NCI-H1092 treated with DMSO at 0.1 percent for 48 hours (cell line): ENCODE measurements at regions not wholly inside any gene's neighbourhood (a gene's known extent, or its start where the extent isn't known, plus 50 kb on each side); places are given as distances from the start of the nearest gene placed in this dataset.

Source experiments
- DNase-seq: peaks from one replicate; lab custom pipeline; 2025; lab: John Stamatoyannopoulos, UW

DNA sequence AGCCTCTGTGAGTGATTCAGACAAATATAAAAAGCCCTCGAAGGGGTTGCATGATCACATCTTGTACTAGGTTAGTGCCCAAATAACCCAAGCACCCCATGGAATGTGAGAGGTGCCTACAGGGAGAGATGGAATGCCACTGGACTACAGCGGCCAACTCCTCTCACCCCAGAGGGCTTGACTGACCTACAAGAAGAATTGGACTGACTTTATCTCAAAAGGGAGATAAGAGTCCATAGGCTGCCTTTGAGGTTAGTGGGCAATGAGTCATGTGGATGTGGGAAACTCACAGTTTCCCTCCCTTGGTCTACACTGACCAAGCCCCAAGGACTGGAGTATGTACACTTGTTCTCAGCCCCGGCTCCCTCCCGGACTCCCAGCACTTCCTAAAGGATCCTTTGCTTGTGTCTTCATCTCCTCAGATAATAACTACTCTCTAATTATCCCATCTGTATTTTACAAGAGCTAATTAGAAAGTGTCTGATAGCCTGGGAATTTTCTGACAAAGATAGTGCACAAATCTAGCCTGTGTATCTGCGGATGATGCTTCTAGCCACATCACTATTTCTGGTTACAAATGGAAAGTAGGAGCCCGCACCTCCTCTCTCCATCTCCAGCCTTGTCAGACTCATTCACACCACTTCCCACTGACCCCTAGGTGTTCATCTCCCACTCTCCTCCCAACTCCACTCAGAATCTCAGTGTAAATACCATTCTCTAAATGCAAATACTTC lies 547.8 kb upstream of the TBL1XR1 start:
- no peak for DNase-seq

DNA sequence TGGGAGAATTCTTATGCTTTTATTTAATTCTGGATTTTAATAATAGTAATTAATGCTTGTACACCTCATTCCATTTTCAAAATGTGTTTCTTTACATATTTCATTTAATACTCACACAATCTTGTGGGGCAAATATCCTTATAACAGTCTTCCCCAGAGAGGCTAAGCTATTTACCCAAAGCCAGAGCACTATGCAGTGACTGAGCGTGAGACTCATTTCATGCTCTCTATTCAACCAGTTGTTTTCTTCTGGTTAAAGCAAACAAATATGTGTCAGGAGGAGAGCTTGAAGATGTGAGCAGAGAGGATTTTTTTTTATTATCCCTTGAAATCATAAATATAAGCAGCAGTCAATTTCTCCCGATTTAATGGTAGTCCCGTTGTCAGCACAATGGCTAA lies 548.3 kb upstream of the TBL1XR1 start:
- no peak for DNase-seq

DNA sequence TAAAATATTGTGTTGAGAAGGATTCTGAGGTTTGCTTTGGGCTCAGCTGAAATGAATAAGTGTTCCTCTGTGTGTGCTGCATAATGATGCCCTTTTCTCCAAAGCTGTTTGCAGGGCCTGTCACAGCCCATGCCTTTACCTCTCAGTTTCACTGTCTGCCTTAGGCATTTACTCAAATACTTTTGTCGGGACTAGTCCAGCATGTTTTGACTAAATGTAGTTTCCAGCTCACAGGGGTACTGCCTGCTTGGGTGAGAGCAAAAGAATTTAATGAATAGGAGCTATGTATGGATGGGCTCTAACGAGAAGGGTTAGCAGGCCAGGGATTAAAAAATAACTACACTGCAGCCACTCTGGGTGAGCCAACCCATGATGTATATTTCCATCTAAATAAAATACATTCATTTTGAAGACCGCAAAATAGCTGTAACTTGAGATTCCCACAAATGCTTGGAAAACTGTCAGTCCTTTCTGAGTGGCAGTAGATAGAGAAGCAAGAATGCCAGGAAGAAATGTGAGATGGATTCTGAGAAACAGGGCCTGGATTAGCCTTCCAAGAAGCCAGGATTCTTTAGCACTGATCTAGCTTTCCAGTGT lies 549.2 kb upstream of the TBL1XR1 start:
- DNase-seq = no peak

DNA sequence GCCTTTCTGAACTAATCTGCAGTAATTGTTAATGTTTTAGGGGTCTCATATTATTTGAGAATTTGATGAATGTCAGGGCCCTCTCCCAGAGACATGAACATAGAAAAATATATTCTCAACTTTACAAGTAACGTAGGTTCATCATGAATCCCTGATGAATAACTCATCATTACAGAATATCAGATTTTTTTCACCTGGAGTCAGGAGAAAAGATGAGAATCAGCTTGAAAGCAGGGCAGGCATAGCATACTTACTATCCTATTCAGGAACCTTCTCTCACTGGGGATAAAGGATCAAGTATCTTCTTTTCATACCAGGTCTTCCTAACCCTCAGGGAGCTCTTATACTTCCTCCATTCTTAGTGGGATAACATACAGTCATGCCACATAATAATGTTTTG lies 552.6 kb upstream of the TBL1XR1 start:
- no peak for DNase-seq

DNA sequence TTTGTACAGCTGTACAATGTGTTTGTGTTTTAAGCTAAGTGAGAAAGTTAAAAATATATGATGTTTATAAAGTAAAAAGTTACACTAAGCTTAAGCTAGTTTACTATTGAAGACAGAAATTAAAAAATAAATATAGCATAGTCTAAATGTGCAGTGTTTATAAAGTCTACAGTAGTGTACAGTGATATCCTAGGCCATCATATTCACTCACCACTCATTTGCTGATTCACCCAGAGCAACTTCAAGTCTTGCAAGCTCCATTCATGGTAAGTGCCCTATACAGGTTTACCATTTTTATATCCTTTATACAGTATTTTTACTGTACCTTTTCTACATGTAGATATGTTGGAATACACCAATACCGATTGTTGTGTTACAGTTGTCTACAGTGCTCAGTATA lies 553.2 kb upstream of the TBL1XR1 start:
- DNase-seq = no peak

DNA sequence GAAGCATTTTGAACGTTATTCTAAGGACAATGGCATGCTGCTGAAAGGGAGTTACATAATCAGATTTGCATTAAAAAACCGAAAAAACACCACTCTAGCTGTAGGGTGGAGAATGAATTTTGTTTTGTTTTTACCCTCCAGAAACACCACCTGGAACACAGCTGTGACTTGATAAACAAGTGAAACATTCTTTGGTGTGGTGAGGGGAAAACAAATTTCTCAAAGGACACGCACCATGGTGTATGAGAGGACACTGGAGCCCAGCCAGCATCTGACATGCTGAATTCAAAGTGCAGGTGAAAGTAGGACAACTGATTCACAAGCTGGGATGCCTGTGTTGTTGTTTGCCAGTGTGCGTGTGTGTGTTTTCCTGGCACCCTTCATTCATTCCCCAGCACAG lies 554.5 kb upstream of the TBL1XR1 start:
- no peak for DNase-seq

DNA sequence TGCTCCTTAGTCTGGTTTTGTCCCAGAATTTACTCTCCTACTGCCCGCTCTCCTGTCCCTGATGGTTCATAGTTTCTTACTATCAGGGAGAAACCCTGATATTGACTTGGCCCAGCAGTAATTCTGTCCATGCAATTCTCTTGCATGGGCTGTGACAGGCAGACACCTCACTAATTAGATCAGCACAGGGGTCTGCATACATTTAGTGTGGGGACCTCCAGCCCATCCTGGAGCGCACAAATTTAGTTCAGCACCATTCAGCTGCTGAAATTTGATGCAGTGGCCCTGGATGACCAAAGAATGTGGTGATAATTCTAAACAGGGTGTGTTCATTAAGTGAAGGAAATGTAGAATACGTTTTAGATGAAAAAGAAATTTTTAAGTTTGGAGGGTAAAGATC lies 555.5 kb upstream of the TBL1XR1 start:
- DNase-seq = no peak

DNA sequence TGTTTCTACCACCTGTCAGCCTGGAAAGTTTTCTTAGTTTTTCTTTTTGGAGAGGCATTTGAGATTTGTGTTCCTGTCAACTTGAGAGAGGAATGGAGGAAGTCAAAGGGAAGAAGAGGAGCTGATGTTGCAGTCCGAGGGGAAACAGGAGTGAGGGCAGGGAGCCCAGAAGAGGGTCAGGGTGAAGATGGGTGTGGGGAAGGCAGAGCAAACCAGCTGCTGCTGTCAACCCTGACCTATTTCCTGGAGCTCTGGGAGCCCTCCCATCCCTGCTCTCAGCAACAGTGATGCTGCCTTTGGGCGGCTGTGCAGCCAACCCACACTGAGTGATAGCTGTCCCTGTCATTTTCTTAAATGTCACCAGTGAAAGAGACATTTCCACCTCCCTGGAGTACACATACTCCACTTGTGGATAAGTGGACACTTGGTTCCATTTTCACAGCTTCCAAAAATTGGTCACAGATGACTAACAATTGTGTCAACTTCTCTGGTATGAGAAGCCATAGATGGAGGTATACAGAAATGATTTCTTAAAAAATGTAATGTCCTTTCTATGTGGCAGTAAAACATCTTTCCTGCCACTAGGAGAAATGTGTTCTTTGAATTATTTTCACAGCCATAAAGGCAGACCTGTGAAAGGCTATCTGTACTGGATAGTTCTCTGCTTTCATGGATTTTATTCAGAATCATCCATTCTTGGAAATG lies 556.3 kb upstream of the TBL1XR1 start:
- DNase-seq = no peak

DNA sequence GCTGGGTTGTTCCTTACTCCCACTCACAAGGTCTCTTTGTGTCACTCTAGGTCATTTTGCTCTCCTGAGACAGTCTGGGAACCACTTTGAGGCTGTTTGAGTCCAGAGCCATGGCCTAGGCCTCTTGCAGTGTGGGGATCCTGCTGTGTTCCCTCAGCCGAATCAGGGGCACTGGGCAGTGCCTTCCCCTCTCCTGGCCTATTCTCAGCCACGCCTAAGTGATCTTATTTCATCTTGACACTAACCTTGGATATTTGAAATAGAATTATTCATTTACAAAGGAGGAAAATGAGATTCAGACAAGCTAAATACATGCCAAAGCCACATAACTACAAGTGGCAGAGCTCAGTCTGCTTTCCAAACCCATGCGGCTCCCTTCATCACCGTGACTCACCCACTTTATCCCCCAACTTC lies 557.2 kb upstream of the TBL1XR1 start:
- DNase-seq = no peak

DNA sequence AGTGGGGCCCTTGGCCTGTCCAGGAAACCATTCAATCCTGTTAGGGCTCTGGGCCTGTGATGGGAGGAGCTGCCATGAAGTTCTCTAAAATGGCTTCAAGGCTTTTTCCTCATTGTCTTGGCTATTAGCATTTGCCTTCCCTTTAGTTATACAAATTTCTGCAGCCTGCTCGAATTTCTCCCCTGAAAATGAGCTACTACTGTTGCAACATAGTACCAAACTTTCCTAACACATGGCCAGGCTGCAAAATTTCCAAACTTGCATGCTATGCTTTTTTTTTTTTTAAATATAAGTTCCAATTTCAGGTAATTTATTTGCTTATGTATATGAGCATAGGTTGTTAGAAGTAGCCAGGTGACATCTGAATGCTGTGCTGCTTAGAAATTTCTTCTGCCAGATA lies 560.8 kb upstream of the TBL1XR1 start:
- DNase-seq = no peak

DNA sequence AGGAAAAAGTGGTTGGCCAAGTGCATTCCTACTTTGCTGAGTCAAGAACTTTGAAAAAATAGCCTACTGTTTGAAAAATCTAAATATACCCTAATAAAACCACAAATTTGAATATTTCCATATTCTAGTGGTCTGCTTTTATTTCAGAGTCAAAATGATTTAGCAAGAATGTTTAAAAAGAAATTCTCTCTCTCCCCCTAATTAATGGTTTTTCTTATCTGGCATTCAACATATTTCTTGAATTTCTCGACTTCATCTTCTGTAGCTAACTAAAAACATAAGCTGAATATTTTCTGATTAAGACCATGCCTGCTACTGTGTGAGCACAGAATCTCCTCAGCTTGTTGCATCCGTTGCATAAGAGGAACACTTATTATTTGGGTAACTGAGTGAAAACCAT lies 563.5 kb upstream of the TBL1XR1 start:
- DNase-seq = no peak

DNA sequence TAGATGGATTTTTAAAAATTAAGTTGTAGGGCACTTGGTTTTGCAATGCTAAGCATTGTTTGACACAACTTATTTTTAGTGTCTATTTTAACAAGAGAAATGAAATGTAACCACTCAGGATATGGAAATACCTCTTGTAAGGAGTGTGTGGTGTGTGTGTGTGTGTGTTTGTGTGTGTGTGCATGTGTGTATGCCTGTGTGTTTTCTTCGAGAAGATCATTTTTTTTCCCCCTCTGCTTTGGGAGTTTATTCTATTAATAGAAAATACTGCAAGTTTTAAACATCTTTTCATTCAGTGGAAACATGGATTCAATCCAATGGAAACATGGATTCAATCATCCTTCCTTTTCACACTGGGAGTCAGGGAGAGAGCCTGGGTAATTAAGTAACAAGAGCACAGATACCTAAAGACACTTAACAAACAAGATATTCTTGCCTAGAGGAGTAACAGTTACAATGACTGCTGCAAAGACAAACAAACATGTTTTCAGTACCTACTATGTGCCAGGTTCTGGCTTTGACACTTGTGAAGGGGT lies 567.2 kb upstream of the TBL1XR1 start:
- no peak for DNase-seq

DNA sequence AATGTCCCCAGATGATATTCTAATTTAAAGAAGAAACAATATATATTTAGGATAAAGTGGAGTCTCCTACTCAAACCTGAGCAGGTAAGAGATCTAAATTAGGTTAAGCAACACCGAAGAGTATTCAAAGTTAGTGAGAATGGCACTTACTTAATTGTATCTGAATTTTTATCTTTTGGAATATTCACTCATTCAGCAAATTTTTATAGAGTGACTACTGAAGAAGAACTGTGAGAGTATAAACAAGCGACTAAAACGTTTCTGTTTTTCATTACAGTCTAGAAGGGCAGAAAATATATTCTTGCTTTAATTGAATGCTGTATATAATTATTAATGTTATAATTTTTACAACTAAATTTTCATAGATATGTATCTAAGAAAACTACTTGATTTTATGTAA lies 567.7 kb upstream of the TBL1XR1 start:
- no peak for DNase-seq

DNA sequence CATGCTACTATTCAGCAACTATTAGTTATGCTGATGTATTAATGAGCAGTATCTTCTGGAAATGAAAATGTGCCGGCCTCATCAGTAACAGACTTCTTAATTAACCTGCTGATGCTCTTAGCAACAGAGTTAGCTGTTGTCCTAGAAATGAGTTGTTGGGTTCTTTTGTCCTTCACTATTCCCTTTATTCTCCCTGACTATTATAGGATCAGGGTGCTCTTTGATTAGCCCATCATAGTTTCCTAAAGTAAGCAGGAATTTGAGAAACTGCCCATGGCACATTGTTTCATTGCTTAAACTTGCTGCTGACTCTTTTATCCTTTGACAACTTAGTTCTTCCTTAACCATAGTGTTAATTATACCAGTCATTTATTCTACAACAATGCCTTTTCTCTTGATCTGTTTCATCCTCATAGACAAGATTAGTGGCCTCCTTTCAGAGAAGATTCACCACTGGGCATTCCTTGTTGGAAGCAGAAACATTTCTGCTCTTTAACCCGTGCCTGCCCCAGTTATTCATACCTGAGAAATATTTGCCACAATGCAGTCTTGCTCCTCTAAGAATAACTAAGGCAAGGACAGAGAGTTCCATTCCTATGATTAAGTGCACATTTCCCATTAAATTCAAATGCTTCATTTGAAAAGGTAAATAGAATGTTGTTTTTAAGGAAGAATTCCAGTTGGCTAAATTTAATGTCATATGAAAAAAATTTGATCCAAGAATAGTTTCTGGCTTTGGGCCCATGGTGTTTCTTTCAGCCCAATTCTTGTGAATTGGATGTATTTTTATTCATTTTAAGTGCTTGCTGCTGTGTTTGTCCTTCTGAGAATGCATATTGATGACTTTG lies 573.3 kb upstream of the TBL1XR1 start:
- no peak for DNase-seq

DNA sequence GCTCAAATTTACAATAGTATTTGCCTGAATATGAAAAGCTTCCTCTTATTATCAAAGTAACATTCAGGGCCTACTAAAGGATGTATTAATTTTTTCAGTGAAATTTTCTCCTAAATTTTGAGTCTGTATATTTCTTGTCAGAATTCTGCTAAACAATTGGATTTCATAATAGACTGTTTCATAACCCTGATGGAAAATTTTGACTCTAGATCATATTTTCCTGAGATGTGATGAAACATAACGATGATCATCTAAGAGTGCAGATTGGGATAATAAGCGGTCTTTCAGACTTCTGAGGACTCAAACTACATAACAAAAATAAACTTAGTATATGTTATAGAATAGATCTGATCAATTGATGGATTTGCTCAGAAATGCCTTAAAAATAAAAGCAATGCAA lies 574.5 kb upstream of the TBL1XR1 start:
- DNase-seq = no peak

DNA sequence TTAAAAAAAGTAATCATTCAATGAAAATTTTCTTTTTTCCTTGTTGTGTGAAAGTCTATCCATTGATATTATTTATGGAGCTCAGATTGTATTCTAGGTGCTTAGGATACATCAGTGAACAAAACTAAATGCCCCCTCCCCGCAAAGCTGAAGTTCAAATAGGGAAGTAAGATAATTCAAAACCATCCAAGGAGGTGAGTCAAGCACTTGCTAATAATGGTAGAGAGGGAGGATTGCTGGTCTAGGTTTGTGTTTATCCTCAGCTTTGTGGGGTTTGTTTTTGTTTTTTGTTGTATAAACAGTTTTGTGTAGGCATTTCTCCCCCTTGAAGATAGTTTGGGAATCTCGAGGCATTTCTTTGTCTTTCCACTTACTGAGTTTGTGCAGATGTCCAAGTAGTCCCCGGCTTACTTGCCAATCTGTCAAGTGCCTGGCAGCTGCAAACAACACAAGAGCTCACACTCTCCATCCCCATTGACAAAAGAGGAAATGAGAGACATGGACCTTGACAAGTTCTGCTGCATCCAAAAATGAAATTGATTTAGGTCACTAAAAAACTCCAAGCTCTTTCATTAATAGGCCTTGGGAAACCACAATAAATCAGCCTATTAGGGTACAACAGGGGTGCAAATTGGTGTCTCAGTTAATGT lies 575.8 kb upstream of the TBL1XR1 start:
- peak; percentile 23 for DNase-seq

DNA sequence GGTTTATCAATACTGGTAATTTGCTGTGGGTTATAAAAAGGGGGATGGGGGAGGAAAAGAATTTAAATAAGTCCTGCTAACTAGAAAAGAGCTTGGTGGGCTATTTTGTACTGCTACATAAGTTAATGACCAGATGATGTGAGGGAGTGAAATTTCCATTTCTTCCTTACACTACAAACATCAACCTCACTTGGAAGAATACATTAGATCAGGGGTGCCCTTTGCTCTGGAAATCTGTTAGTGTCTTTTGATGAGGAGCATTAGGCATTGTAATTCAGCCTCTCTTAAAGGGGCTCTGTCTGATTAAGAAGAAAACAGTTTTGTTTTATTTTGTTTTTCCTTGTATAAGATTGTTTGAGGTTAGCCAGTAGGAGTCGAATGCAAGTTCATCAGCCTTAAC lies 576.4 kb upstream of the TBL1XR1 start:
- DNase-seq = no peak

DNA sequence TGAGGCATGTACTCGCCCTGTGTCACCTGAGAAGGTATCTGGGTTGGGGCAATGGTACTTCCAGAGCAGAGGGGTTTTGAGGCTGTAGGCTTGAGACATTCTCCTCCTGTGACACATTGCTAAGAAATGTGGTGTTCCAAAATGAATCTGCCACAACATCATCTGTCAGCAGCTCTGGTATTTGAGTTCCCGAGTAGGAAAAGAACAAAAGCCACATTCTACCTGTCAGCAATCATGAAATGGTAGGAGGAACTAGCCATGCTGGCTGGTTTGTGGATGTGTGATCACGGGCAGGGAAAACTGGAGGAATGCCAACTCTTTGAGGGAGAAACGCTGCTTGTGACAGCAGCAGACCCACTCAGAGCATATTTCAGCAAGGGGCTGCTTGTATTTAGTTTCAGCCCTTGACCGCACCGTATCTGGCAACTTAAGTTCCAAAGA lies 579.4 kb upstream of the TBL1XR1 start:
- peak; percentile 78 for DNase-seq

DNA sequence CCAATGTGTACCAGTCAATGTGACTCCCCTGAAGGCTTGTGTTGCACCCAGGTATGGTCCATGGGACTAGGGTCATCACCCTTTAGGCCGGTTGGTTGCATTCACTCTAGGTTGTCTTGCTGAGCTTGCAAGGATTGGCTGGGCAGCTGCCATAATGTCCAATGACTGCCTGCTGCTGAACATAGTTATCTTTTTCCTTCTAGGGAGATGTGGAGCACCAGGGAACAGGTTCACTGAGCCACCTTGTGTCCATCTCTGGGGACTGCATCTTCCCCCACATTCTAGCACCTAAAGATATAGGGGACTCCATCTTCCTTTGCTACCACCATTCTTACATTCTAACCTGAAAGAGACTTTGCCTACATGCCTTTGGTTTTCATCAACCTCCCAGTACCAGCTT lies 580.4 kb upstream of the TBL1XR1 start:
- DNase-seq = peak; percentile 83

DNA sequence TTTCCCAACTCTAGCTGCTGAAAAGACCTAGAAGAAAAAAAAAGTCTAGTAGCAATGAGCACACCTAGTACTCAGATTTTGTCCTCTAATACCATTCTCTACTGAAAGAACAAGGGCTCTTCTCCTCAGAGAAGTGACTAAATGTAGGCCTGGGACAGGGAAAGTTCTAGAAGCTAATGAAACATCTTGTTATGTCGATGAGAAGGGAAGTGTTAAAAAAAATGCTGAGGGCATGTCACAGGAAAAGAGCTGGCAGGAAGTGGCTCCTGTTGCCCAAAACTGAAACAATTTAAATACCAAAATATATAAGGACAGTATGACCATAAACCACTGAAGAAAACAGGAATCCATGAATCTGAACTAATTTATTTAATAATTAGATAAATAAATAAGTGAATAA lies 581.4 kb upstream of the TBL1XR1 start:
- DNase-seq = no peak

DNA sequence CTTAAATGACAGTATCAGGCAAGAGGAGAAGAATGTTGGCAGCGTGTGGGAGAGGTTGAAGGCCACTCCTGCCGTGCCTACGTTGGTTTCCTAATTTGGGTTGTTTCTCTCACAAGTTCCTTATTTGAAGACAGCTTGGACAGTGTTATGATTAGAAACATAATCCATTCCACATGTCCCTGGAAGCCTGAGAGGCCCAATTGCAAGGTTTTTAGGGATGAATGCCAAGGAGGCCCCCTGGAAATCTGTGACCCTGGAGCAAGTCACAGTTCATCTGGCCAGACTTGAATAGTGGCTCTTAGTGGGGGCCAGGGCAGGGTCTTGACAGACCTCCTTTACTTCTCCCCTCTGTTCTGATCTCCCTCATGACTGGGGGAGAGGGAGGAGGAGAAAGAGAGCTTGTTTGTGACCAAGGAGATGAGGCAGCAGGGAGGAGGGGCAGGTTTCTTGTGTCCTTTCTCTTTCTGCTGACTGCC lies 584.4 kb upstream of the TBL1XR1 start:
- no peak for DNase-seq

DNA sequence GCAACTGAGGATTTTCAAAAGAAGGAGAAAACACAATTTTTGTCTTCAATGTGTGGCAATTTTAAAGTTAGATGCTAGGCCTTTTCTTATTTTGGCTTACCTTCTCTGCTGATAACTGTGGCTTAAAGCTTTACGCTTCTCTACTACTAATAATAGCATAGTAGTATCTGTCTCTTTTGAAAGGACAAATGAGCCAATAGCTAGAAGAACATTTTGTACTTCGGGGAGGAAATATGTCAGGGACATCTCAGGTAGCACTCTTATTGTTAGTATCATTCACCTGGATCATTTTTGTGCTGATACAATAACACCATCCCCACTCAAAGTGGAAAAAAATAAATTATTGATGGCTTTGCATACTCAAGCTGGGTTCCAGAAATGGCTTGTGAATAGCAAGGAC lies 586.1 kb upstream of the TBL1XR1 start:
- no peak for DNase-seq
